DND-41 (cell line): ENCODE measurements at regions not wholly inside any gene's neighbourhood (a gene's known extent, or its start where the extent isn't known, plus 50 kb on each side); places are given as distances from the start of the nearest gene placed in this dataset.

ENCODE experiments used
- EZH2 ChIP-seq: IDR thresholded peaks from 3 replicates; pipeline ENCODE4 v1.6.1; 2012; ENCODE audit warnings: borderline replicate concordance, low read depth, mild to moderate bottlenecking, moderate library complexity, low read length, inconsistent platforms; ENCODE audit not compliant: severe bottlenecking
- TF ChIP-seq, protein P1 (sequence below): IDR thresholded peaks from 2 replicates; pipeline ENCODE4 v1.5.1; 2012; ENCODE audit warnings: borderline replicate concordance, low read length, moderate library complexity, mild to moderate bottlenecking; ENCODE audit not compliant: poor library complexity, severe bottlenecking; ENCODE audit errors: extremely low read depth

DNA sequence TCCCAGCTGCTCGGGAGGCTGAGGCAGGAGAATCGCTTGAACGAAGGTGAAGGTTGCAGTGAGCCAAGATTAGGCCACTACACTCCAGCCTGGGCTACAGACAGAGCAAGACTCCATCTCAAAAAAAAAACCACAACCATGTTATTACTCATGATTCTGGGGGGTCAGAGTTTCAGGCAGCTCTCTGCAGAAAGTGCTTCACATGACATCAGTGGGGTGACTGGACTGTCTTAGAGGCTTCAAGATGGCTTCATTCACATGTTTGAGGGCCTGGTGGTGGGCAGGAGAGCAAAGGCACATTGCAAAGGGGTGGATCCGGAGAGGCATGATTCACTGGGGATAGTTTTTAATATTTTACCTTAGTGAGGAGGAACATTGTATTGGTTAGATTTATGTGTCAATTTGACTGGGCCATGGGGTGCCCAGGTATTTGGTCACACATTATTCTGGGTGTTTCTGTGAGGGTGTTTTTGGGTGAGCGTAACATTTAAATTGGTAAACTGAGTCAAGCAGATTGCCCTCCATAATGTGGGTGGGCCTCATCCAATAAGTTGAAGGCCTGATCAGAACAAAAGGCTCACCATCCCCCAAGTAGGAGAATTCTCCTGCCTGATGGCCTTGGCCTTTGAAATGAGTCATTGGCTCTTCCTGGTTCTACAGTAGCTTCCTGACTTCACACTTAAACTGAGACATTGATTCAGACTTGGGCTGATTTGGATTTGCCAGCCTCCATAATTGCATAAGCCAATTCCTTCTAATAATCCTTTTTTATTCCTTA is 109.8 kb downstream of the GOSR1 start:
- TF ChIP-seq EZH2, result no peak
- TF ChIP-seq, protein P1, sequence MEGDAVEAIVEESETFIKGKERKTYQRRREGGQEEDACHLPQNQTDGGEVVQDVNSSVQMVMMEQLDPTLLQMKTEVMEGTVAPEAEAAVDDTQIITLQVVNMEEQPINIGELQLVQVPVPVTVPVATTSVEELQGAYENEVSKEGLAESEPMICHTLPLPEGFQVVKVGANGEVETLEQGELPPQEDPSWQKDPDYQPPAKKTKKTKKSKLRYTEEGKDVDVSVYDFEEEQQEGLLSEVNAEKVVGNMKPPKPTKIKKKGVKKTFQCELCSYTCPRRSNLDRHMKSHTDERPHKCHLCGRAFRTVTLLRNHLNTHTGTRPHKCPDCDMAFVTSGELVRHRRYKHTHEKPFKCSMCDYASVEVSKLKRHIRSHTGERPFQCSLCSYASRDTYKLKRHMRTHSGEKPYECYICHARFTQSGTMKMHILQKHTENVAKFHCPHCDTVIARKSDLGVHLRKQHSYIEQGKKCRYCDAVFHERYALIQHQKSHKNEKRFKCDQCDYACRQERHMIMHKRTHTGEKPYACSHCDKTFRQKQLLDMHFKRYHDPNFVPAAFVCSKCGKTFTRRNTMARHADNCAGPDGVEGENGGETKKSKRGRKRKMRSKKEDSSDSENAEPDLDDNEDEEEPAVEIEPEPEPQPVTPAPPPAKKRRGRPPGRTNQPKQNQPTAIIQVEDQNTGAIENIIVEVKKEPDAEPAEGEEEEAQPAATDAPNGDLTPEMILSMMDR, result no peak
